ENCODE measurements at regions not wholly inside any gene's neighbourhood (a gene's known extent, or its start where the extent isn't known, plus 50 kb on each side); places are given as distances from the start of the nearest gene placed in this dataset.

- TF ChIP-seq CTCF (IDR thresholded peaks at IDR 0.05) (no peak), POLR2A (IDR thresholded peaks at IDR 0.05) (no peak)
These were observed 74.9 kb upstream of the IQCM start for GRCh38 chr4:149890531-149890930.
